H9 (cell line): ENCODE measurements at regions not wholly inside any gene's neighbourhood (a gene's known extent, or its start where the extent isn't known, plus 50 kb on each side); places are given as distances from the start of the nearest gene placed in this dataset.

Experiments used
- DNase-seq: peaks from one replicate; pipeline ENCODE4 v3.0.0-alpha.2; 2017
- H2AFZ ChIP-seq: one replicate; pipeline ENCODE4 v1.6.1; 2013; ENCODE audit warnings: mild to moderate bottlenecking, low read length, control low read depth, moderate library complexity
- H2AK5ac ChIP-seq: 2 replicates; pipeline ENCODE4 v1.6.1; 2013; ENCODE audit warnings: low read length, control low read depth, mixed read lengths; ENCODE audit not compliant: insufficient read length
- H2BK120ac ChIP-seq: one replicate; pipeline ENCODE4 v1.6.1; 2013; ENCODE audit warnings: low read depth, mild to moderate bottlenecking, low read length, control low read depth, inconsistent platforms; ENCODE audit not compliant: poor library complexity, severe bottlenecking
- H2BK12ac ChIP-seq: 2 replicates; pipeline ENCODE4 v1.6.1; 2013; ENCODE audit warnings: low read length, control low read depth, mixed read lengths, low read depth; ENCODE audit not compliant: insufficient read length
- H2BK15ac ChIP-seq: 2 replicates; pipeline ENCODE4 v1.6.1; 2013; ENCODE audit warnings: low read depth, low read length, control low read depth
- H2BK20ac ChIP-seq: one replicate; pipeline ENCODE4 v1.6.1; 2013; ENCODE audit warnings: low read depth, mild to moderate bottlenecking, low read length, control low read depth, inconsistent platforms; ENCODE audit not compliant: poor library complexity, severe bottlenecking
- H2BK5ac ChIP-seq: 2 replicates; pipeline ENCODE4 v1.6.1; 2013; ENCODE audit warnings: low read length, control low read depth, mixed read lengths; ENCODE audit not compliant: insufficient read length
- H3K14ac ChIP-seq: 2 replicates; pipeline ENCODE4 v1.6.1; 2013; ENCODE audit warnings: low read length, control low read depth; ENCODE audit not compliant: insufficient read depth
- H3K18ac ChIP-seq: 2 replicates; pipeline ENCODE4 v1.6.1; 2013; ENCODE audit warnings: low read depth, mild to moderate bottlenecking, mixed read lengths, low read length, control low read depth; ENCODE audit not compliant: insufficient read length
- H3K23ac ChIP-seq: 2 replicates; pipeline ENCODE4 v1.6.1; 2013; ENCODE audit warnings: low read length, control low read depth, mixed read lengths, low read depth; ENCODE audit not compliant: insufficient read length
- H3K23me2 ChIP-seq: 2 replicates; pipeline ENCODE4 v1.6.1; 2013; ENCODE audit warnings: low read depth, mild to moderate bottlenecking, mixed read lengths, low read length, control low read depth; ENCODE audit not compliant: insufficient read length, poor library complexity, severe bottlenecking
- H3K27ac ChIP-seq: 2 replicates; pipeline ENCODE4 v1.5.1; 2013; ENCODE audit warnings: low read length, control low read depth, mixed read lengths, low read depth; ENCODE audit not compliant: insufficient read length
- H3K27me3 ChIP-seq: 2 replicates; pipeline ENCODE4 v1.6.1; 2013; ENCODE audit warnings: low read length, control low read depth, inconsistent platforms; ENCODE audit not compliant: insufficient read depth
- H3K4ac ChIP-seq: 2 replicates; pipeline ENCODE4 v1.6.1; 2013; ENCODE audit warnings: low read depth, mild to moderate bottlenecking, control low read depth, inconsistent platforms, low read length, moderate library complexity
- H3K4me1 ChIP-seq: 2 replicates; pipeline ENCODE4 v1.6.1; 2013; ENCODE audit warnings: low read length, control low read depth, inconsistent platforms; ENCODE audit not compliant: insufficient read depth
- H3K4me2 ChIP-seq: 2 replicates; pipeline ENCODE4 v1.6.1; 2013; ENCODE audit warnings: low read length, control low read depth, mixed read lengths; ENCODE audit not compliant: insufficient read length, insufficient read depth
- H3K56ac ChIP-seq: 2 replicates; pipeline ENCODE4 v1.6.1; 2013; ENCODE audit warnings: low read depth, mild to moderate bottlenecking, mixed read lengths, low read length, control low read depth; ENCODE audit not compliant: insufficient read length
- H3K79me1 ChIP-seq: 2 replicates; pipeline ENCODE4 v1.6.1; 2013; ENCODE audit warnings: low read depth, mild to moderate bottlenecking, moderate library complexity, low read length, control low read depth, inconsistent platforms; ENCODE audit not compliant: insufficient read depth, poor library complexity, severe bottlenecking
- H3K79me2 ChIP-seq: 2 replicates; pipeline ENCODE4 v1.6.1; 2013; ENCODE audit warnings: low read length, control low read depth, inconsistent platforms; ENCODE audit not compliant: insufficient read depth
- H3K9ac ChIP-seq: 2 replicates; pipeline ENCODE4 v1.6.1; 2013; ENCODE audit warnings: low read length, control low read depth, mixed read lengths; ENCODE audit not compliant: insufficient read length; ENCODE audit errors: extremely low read depth
- H3K9me3 ChIP-seq: one replicate; pipeline ENCODE4 v1.6.1; 2013; ENCODE audit warnings: low read depth, low read length, inconsistent platforms; ENCODE audit not compliant: control insufficient read depth
- H3T11ph ChIP-seq: one replicate; pipeline ENCODE4 v1.6.1; 2013; ENCODE audit warnings: mild to moderate bottlenecking, low read length, control low read depth, inconsistent platforms
- H4K20me1 ChIP-seq: one replicate; pipeline ENCODE4 v1.6.1; 2013; ENCODE audit not compliant: control insufficient read depth, insufficient read length, insufficient read depth
- H4K5ac ChIP-seq: 2 replicates; pipeline ENCODE4 v1.6.1; 2013; ENCODE audit warnings: low read depth, mild to moderate bottlenecking, mixed read lengths, low read length, control low read depth; ENCODE audit not compliant: insufficient read length
- H4K8ac ChIP-seq: replicated peaks from 2 replicates; pipeline ENCODE4 v1.6.1; 2013; ENCODE audit warnings: low read length, control low read depth, mixed read lengths, low read depth; ENCODE audit not compliant: insufficient read length
- H4K91ac ChIP-seq: 2 replicates; pipeline ENCODE4 v1.6.1; 2013; ENCODE audit warnings: low read depth, mild to moderate bottlenecking, moderate library complexity, mixed read lengths, low read length, control low read depth; ENCODE audit not compliant: insufficient read length
- H3K27ac Mint-ChIP-seq, 3 experiments: 2 replicates in 2 of 3; 3 replicates in 1 of 3; pipeline ENCODE4 v1.8.0; 2020 to 2021; ENCODE audit warnings: mixed read lengths in 3 of 3, mild to moderate bottlenecking in 1 of 3, moderate library complexity in 1 of 3
- H3K27me3 Mint-ChIP-seq: 2 replicates; pipeline ENCODE4 v1.8.0; 2021; ENCODE audit warnings: low read depth, mild to moderate bottlenecking, moderate library complexity, mixed read lengths
- H3K36me3 Mint-ChIP-seq, 3 experiments: 2 replicates in 2 of 3; 3 replicates in 1 of 3; pipeline ENCODE4 v1.8.0; 2020 to 2021; ENCODE audit warnings: low read depth in 3 of 3, mixed read lengths in 3 of 3; ENCODE audit not compliant: insufficient read depth in 1 of 3
- H3K4me1 Mint-ChIP-seq, 2 experiments: 2 replicates each; pipeline ENCODE4 v1.8.0; 2020; ENCODE audit warnings: mixed read lengths in 2 of 2
- H3K4me3 Mint-ChIP-seq, 2 experiments: 2 replicates in 1 of 2; 3 replicates in 1 of 2; pipeline ENCODE4 v1.8.0; 2020 to 2021; ENCODE audit warnings: mild to moderate bottlenecking in 2 of 2, mixed read lengths in 2 of 2, moderate library complexity in 1 of 2
- H3K9me3 Mint-ChIP-seq, 2 experiments: 2 replicates in 1 of 2; 3 replicates in 1 of 2; pipeline ENCODE4 v1.8.0; 2020; ENCODE audit warnings: mild to moderate bottlenecking in 2 of 2, mixed read lengths in 2 of 2, moderate library complexity in 1 of 2
- WGBS: extraction: QIAGEN DNeasy Blood & Tissue Kit; methylation state at CpG from one replicate; pipeline ENCODE4 v1.1.7; 2013; ENCODE audit warnings: missing lambda C conversion rate, low lambda C conversion rate, mixed read lengths; ENCODE audit not compliant: insufficient read length; ENCODE audit errors: extremely low coverage; 5-methylcytosine and 5-hydroxymethylcytosine counted together
- TF ChIP-seq, protein P1 (sequence below): fragments of 200-600 bp; sonication (generic); conservative IDR thresholded peaks from 3 replicates; pipeline ENCODE4 v1.8.0; 2021; ENCODE audit warnings: antibody characterized with exemption, mild to moderate bottlenecking

DNA sequence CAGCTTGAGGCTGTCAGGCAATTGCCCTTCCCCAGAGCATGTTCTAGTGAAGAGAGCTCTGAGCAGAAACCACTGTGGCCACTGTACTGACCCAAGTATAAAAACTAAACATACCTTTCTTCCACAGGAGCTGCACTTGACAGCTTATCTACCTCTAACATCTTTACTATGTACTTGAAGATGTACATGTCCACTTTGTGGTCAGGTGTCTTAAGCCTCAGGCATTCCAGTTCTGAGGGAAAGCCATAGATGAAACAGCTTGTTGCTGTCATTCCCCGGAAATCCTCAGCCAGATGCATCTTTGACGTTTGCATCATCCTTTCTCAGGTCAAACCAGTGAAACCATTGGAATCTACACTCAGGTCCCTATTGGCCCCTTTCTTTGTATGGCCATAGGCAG lies 70.4 kb downstream of the CHRM3 start:
- Mint-ChIP-seq H3K27ac (no peak overlapping the region; a peak in 1 of 7 replicates), H3K36me3 (peaks cover 5 to 7% (median 5%) of the 10 kb centered on the region in 3 experiments; a peak in 5 of 7 replicates), H3K9me3 (peaks cover 3 to 6% of the 10 kb centered on the region in 2 experiments; a peak in 4 of 5 replicates), H3K4me3 (no peak overlapping the region), H3K4me1 (peaks cover 10 to 11% of the 10 kb centered on the region in 2 experiments), H3K27me3 (no peaks in the 10 kb centered on the region)
- Histone ChIP-seq H3T11ph (no peak overlapping the region), H2BK5ac (no peak overlapping the region), H3K9me3 (no peaks in the 10 kb centered on the region), H3K27ac (no peak overlapping the region), H3K27me3 (no peaks in the 10 kb centered on the region), H3K79me2 (peaks cover 3% of the 10 kb centered on the region; the same call in 1 of the 2 replicates), H3K9ac (no peak overlapping the region), H4K8ac (no peak overlapping the region), H3K23me2 (no peaks in the 10 kb centered on the region), H2BK12ac (no peak overlapping the region), H3K79me1 (no peaks in the 10 kb centered on the region), H2AK5ac (no peak overlapping the region), H4K20me1 (no peaks in the 10 kb centered on the region), H3K23ac (no peak overlapping the region), H2AFZ (no peak overlapping the region), H4K91ac (no peak overlapping the region), H3K14ac (no peak overlapping the region), H4K5ac (no peak overlapping the region), H2BK20ac (no peak overlapping the region), H3K56ac (no peak overlapping the region), H3K4me1 (0 out of 2 replicates have a peak, but pooled peaks cover 2% of the 10 kb centered on the region), H3K4ac (no peak overlapping the region), H2BK15ac (no peak overlapping the region), H3K4me2 (no peak overlapping the region), H3K18ac (no peak overlapping the region), H2BK120ac (no peak overlapping the region)
- no peak for DNase-seq
- WGBS: no CpG with 5 or more reads among the region's 2 CpGs
- TF ChIP-seq, protein P1, sequence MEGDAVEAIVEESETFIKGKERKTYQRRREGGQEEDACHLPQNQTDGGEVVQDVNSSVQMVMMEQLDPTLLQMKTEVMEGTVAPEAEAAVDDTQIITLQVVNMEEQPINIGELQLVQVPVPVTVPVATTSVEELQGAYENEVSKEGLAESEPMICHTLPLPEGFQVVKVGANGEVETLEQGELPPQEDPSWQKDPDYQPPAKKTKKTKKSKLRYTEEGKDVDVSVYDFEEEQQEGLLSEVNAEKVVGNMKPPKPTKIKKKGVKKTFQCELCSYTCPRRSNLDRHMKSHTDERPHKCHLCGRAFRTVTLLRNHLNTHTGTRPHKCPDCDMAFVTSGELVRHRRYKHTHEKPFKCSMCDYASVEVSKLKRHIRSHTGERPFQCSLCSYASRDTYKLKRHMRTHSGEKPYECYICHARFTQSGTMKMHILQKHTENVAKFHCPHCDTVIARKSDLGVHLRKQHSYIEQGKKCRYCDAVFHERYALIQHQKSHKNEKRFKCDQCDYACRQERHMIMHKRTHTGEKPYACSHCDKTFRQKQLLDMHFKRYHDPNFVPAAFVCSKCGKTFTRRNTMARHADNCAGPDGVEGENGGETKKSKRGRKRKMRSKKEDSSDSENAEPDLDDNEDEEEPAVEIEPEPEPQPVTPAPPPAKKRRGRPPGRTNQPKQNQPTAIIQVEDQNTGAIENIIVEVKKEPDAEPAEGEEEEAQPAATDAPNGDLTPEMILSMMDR: no peak
